H1 (cell line): ENCODE measurements at regions not wholly inside any gene's neighbourhood (a gene's known extent, or its start where the extent isn't known, plus 50 kb on each side); places are given as distances from the start of the nearest gene placed in this dataset.

Experiments used
- RAD21 ChIP-seq, 2 experiments: IDR thresholded peaks in 1 of 2; conservative IDR thresholded peaks in 1 of 2; 2 replicates each; pipeline ENCODE4 v1.6.1; 2011; ENCODE audit warnings: low read depth in 2 of 2, low read length in 2 of 2, improper control_type of control experiment in 1 of 2, inconsistent platforms in 1 of 2, mild to moderate bottlenecking in 1 of 2, moderate library complexity in 1 of 2
- TF ChIP-seq, protein P1 (sequence below): fragments of 300-600 bp; sonication (generic); IDR thresholded peaks from 2 replicates; pipeline ENCODE4 v1.7.1; 2012; ENCODE audit warnings: low read length, moderate library complexity, mild to moderate bottlenecking, inconsistent platforms; ENCODE audit not compliant: insufficient replicate concordance

DNA sequence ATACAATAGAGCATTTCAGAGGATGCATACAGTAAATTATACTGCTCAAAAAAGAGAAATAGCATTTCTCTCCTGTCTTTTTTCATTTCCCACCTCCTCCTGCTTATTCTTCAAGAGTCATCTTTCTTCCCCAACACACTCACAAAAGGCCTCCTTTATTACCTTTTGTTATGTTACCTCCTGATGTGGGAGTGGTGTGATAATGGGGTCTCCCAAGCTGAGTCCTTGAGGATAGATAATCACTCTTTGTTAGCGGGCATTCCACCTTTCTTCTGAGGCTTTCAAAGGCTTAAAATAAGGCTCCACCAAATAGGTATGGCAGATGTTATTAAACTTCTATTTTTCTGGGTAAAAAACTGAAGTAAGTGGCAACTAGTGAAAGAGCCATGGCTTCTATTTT is 159.8 kb downstream of the CPEB2 start (continued):
- TF ChIP-seq, protein P1, sequence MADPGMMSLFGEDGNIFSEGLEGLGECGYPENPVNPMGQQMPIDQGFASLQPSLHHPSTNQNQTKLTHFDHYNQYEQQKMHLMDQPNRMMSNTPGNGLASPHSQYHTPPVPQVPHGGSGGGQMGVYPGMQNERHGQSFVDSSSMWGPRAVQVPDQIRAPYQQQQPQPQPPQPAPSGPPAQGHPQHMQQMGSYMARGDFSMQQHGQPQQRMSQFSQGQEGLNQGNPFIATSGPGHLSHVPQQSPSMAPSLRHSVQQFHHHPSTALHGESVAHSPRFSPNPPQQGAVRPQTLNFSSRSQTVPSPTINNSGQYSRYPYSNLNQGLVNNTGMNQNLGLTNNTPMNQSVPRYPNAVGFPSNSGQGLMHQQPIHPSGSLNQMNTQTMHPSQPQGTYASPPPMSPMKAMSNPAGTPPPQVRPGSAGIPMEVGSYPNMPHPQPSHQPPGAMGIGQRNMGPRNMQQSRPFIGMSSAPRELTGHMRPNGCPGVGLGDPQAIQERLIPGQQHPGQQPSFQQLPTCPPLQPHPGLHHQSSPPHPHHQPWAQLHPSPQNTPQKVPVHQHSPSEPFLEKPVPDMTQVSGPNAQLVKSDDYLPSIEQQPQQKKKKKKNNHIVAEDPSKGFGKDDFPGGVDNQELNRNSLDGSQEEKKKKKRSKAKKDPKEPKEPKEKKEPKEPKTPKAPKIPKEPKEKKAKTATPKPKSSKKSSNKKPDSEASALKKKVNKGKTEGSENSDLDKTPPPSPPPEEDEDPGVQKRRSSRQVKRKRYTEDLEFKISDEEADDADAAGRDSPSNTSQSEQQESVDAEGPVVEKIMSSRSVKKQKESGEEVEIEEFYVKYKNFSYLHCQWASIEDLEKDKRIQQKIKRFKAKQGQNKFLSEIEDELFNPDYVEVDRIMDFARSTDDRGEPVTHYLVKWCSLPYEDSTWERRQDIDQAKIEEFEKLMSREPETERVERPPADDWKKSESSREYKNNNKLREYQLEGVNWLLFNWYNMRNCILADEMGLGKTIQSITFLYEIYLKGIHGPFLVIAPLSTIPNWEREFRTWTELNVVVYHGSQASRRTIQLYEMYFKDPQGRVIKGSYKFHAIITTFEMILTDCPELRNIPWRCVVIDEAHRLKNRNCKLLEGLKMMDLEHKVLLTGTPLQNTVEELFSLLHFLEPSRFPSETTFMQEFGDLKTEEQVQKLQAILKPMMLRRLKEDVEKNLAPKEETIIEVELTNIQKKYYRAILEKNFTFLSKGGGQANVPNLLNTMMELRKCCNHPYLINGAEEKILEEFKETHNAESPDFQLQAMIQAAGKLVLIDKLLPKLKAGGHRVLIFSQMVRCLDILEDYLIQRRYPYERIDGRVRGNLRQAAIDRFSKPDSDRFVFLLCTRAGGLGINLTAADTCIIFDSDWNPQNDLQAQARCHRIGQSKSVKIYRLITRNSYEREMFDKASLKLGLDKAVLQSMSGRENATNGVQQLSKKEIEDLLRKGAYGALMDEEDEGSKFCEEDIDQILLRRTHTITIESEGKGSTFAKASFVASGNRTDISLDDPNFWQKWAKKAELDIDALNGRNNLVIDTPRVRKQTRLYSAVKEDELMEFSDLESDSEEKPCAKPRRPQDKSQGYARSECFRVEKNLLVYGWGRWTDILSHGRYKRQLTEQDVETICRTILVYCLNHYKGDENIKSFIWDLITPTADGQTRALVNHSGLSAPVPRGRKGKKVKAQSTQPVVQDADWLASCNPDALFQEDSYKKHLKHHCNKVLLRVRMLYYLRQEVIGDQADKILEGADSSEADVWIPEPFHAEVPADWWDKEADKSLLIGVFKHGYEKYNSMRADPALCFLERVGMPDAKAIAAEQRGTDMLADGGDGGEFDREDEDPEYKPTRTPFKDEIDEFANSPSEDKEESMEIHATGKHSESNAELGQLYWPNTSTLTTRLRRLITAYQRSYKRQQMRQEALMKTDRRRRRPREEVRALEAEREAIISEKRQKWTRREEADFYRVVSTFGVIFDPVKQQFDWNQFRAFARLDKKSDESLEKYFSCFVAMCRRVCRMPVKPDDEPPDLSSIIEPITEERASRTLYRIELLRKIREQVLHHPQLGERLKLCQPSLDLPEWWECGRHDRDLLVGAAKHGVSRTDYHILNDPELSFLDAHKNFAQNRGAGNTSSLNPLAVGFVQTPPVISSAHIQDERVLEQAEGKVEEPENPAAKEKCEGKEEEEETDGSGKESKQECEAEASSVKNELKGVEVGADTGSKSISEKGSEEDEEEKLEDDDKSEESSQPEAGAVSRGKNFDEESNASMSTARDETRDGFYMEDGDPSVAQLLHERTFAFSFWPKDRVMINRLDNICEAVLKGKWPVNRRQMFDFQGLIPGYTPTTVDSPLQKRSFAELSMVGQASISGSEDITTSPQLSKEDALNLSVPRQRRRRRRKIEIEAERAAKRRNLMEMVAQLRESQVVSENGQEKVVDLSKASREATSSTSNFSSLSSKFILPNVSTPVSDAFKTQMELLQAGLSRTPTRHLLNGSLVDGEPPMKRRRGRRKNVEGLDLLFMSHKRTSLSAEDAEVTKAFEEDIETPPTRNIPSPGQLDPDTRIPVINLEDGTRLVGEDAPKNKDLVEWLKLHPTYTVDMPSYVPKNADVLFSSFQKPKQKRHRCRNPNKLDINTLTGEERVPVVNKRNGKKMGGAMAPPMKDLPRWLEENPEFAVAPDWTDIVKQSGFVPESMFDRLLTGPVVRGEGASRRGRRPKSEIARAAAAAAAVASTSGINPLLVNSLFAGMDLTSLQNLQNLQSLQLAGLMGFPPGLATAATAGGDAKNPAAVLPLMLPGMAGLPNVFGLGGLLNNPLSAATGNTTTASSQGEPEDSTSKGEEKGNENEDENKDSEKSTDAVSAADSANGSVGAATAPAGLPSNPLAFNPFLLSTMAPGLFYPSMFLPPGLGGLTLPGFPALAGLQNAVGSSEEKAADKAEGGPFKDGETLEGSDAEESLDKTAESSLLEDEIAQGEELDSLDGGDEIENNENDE = peak; percentile 64
- peak in 1 of 2 experiments; percentile 9; a peak in 1 of 4 replicates for TF ChIP-seq RAD21 (IDR thresholded peaks at IDR 0.05 in 1 of 2, conservative IDR thresholded peaks at IDR 0.05 in 1 of 2; ENCODE audit: low read depth in 2 of 2, low read length in 2 of 2)
